AG04450 (cell line): ENCODE measurements at regions not wholly inside any gene's neighbourhood (a gene's known extent, or its start where the extent isn't known, plus 50 kb on each side); places are given as distances from the start of the nearest gene placed in this dataset.

Source experiments
- CTCF ChIA-PET: fragments of 300-600, 350-600 bp; formaldehyde crosslinking; extraction: SDS; loops from one replicate; lab custom pipeline; 2022; ENCODE audit warnings: antibody characterized with exemption, inconsistent platforms; lab: Charles Lee
- POLR2A ChIA-PET: fragments of 350-600 bp; formaldehyde crosslinking; extraction: SDS; loops from one replicate; lab custom pipeline; 2021; ENCODE audit warnings: antibody characterized with exemption, inconsistent platforms; lab: Yijun Ruan, JAX
- DNase-seq: peaks from one replicate; pipeline ENCODE4 v3.0.0-alpha.2; 2011; ENCODE audit warnings: low read depth, low spot score
- H3K27ac ChIP-seq: one replicate; pipeline ENCODE4 v1.5.1; 2012; ENCODE audit warnings: low read depth, low read length, control low read depth
- H3K27me3 ChIP-seq: one replicate; pipeline ENCODE4 v1.6.0; 2012; ENCODE audit warnings: low read length; ENCODE audit not compliant: control insufficient read depth, insufficient read depth
- H3K4me3 ChIP-seq: 2 replicates; pipeline ENCODE4 v1.5.1; 2011; ENCODE audit warnings: mild to moderate bottlenecking, low read depth, low read length, control low read depth
- H3K9me3 ChIP-seq: 2 replicates; pipeline ENCODE4 v1.5.1; 2012; ENCODE audit warnings: low read length; ENCODE audit not compliant: control insufficient read depth, insufficient read depth
- TF ChIP-seq, protein P1 (sequence below): IDR thresholded peaks from 2 replicates; pipeline ENCODE4 v1.5.1; 2011; ENCODE audit warnings: low read depth, low read length, control low read depth, inconsistent platforms

DNA sequence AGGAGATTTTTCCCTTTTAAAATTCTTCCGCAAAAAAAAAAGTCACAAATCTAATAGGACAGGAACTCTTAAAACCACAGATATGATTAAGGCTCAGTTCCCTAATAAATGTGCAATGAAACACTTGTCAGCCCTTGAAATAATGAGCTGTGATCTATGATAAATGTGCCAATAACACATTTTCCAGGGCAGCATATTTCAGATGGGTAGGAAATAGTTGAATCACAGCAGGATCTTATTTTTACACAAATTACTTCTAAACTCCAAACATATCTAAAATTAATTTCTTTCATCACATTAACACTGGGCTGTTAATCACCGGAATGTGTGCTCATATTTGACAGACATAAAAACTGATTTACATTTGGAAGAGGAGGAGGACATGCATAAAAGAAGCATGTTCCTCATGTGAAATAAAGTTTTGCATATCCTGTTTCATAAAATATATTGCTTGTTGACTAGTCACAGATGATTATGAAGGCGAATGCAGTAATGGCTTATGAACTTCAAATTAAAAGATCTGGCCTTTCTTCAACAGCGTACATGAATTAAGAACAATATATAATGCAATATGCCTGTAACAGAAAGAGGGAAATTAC lies 281.4 kb downstream of the PAX3 start:
- TF ChIP-seq, protein P1, sequence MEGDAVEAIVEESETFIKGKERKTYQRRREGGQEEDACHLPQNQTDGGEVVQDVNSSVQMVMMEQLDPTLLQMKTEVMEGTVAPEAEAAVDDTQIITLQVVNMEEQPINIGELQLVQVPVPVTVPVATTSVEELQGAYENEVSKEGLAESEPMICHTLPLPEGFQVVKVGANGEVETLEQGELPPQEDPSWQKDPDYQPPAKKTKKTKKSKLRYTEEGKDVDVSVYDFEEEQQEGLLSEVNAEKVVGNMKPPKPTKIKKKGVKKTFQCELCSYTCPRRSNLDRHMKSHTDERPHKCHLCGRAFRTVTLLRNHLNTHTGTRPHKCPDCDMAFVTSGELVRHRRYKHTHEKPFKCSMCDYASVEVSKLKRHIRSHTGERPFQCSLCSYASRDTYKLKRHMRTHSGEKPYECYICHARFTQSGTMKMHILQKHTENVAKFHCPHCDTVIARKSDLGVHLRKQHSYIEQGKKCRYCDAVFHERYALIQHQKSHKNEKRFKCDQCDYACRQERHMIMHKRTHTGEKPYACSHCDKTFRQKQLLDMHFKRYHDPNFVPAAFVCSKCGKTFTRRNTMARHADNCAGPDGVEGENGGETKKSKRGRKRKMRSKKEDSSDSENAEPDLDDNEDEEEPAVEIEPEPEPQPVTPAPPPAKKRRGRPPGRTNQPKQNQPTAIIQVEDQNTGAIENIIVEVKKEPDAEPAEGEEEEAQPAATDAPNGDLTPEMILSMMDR, result no peak
- no peaks in the 10 kb centered on the region for H3K9me3 ChIP-seq
- no peak overlapping the region for H3K4me3 ChIP-seq
- H3K27me3 ChIP-seq, result peaks cover 8% of the 10 kb centered on the region
- POLR2A ChIA-PET, result no interaction called here
- CTCF ChIA-PET, result interaction anchor here (1.8 kb wide), 1 partner anchor 8 kb away, joined by 11 read pairs; no protein-coding TSS in a partner anchor
- no peak for DNase-seq
- no peak overlapping the region for H3K27ac ChIP-seq

GRCh38 chr2:222013889-222014288 lies 284.9 kb downstream of the PAX3 start:
- POLR2A ChIA-PET, result no interaction called here
- TF ChIP-seq, protein P1, result no peak
- Histone ChIP-seq H3K27ac (no peak overlapping the region), H3K4me3 (no peak overlapping the region), H3K9me3 (no peaks in the 10 kb centered on the region), H3K27me3 (peaks cover 6% of the 10 kb centered on the region)
- no peak for DNase-seq
- CTCF ChIA-PET, result interaction anchor here (4.1 kb wide), 1 partner anchor 11 kb away, joined by 38 read pairs; no protein-coding TSS in a partner anchor

- peak; percentile 76 for DNase-seq
- peaks cover 2% of the 10 kb centered on the region for H3K27me3 ChIP-seq
- H3K27ac ChIP-seq, result peak overlapping the region; percentile 40
- POLR2A ChIA-PET, result no interaction called here
- TF ChIP-seq, protein P1, result no peak
- H3K4me3 ChIP-seq, result no peak overlapping the region
- CTCF ChIA-PET, result no interaction called here
- H3K9me3 ChIP-seq, result no peaks in the 10 kb centered on the region
These were observed 298.5 kb downstream of the PAX3 start for GRCh38 chr2:222000326-222000725.

DNA sequence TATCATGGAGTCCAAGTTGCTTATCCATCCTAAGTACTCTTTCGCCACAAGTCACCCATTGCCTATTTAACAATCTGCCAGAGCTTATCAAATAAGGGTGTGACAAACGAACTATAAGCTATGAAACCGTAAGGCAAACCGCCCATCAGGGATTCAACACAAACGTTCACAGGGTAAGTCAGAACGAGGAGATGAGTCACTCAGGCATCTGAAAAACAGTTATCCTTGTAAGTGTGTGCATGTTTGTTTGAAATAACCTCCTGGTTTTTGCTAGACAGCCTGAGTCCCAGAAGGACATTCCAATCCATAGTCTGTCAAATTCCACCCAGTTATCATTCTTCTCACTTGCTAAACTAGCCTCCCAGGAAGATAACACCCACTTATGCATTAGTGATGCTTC lies 299.1 kb downstream of the PAX3 start:
- peak overlapping the region; percentile 40 for H3K27ac ChIP-seq
- POLR2A ChIA-PET, result no interaction called here
- TF ChIP-seq, protein P1, result no peak
- peak; percentile 67 for DNase-seq
- H3K9me3 ChIP-seq, result no peaks in the 10 kb centered on the region
- no peak overlapping the region for H3K4me3 ChIP-seq
- CTCF ChIA-PET, result no interaction called here
- H3K27me3 ChIP-seq, result no peaks in the 10 kb centered on the region

GRCh38 chr2:221999166-221999565 lies 299.6 kb downstream of the PAX3 start:
- TF ChIP-seq, protein P1, result no peak
- POLR2A ChIA-PET, result no interaction called here

More at GRCh38 chr2:221999166-221999565, 299.6 kb downstream of the PAX3 start:
- Histone ChIP-seq H3K9me3 (no peaks in the 10 kb centered on the region), H3K27ac (no peak overlapping the region), H3K4me3 (no peak overlapping the region), H3K27me3 (no peaks in the 10 kb centered on the region)
- DNase-seq, result no peak
- CTCF ChIA-PET, result no interaction called here
